Glomerular endothelial cell (primary cell): ENCODE measurements at regions not wholly inside any gene's neighbourhood (a gene's known extent, or its start where the extent isn't known, plus 50 kb on each side); places are given as distances from the start of the nearest gene placed in this dataset.

Source experiments
- DNase-seq: peaks from one replicate; pipeline ENCODE4 v3.0.0-alpha.2; 2011; ENCODE audit warnings: low read depth, low spot score; ENCODE audit errors: extremely low read depth

- no peak for DNase-seq
Measured at GRCh38 chr5:172503925-172504700, 49.8 kb upstream of the SH3PXD2B start.
